ENCODE measurements at regions not wholly inside any gene's neighbourhood (a gene's known extent, or its start where the extent isn't known, plus 50 kb on each side); places are given as distances from the start of the nearest gene placed in this dataset.
"Not testable (repeated sequence)": the region's sequence is repeated elsewhere in the genome, so short reads cannot be mapped to it uniquely, and the experiment has no call there.

- Mint-ChIP-seq H3K4me1 (no peaks in the 10 kb centered on the region), H3K27me3 (no peaks in the 10 kb centered on the region), H3K4me3 (no peak overlapping the region), H3K27ac (no peak overlapping the region), H3K9me3 (peaks cover 4 to 14% of the 10 kb centered on the region in 2 donors)
- ATAC-seq (no peak), DNase-seq (no peak)
Measured at GRCh38 chr5:28404363-28405071, 1366.1 kb upstream of the CDH9 start.

- no peak overlapping the region for H3K27ac Mint-ChIP-seq
- no peak overlapping the region for H3K4me3 Mint-ChIP-seq
- ATAC-seq (no peak), DNase-seq (no peak)
- peaks cover 4 to 14% of the 10 kb centered on the region in 2 donors for H3K9me3 Mint-ChIP-seq
- no peaks in the 10 kb centered on the region for H3K27me3 Mint-ChIP-seq
- no peaks in the 10 kb centered on the region for H3K4me1 Mint-ChIP-seq
Measured at GRCh38 chr5:28403846-28404245, 1365.5 kb upstream of the CDH9 start.

GRCh38 chr5:28402590-28403301 is 1364.4 kb upstream of the CDH9 start:
- H3K9me3 Mint-ChIP-seq = peaks cover 7 to 22% of the 10 kb centered on the region in 2 donors

GRCh38 chr5:28400076-28400475 is 1361.7 kb upstream of the CDH9 start:
- Mint-ChIP-seq H3K27me3 (no peaks in the 10 kb centered on the region), H3K4me1 (no peaks in the 10 kb centered on the region)
- ATAC-seq = no peak

More at GRCh38 chr5:28402590-28403301, 1364.4 kb upstream of the CDH9 start:
- DNase-seq = no peak
- Mint-ChIP-seq H3K4me1 (no peaks in the 10 kb centered on the region), H3K27me3 (no peaks in the 10 kb centered on the region), H3K27ac (no peak overlapping the region), H3K4me3 (no peak overlapping the region)
- ATAC-seq = no peak

GRCh38 chr5:28399211-28399610 is 1360.8 kb upstream of the CDH9 start:
- H3K27me3 Mint-ChIP-seq = no peaks in the 10 kb centered on the region

More at GRCh38 chr5:28400076-28400475, 1361.7 kb upstream of the CDH9 start:
- Mint-ChIP-seq H3K27ac (no peak overlapping the region), H3K9me3 (peaks cover 11 to 20% of the 10 kb centered on the region in 2 donors), H3K4me3 (no peak overlapping the region)
- DNase-seq = no peak

GRCh38 chr5:28398185-28398584 is 1359.8 kb upstream of the CDH9 start:
- Mint-ChIP-seq H3K27ac (no peak overlapping the region), H3K9me3 (peaks cover 11 to 19% of the 10 kb centered on the region in 2 donors), H3K27me3 (no peaks in the 10 kb centered on the region), H3K4me1 (no peaks in the 10 kb centered on the region), H3K4me3 (no peak overlapping the region)
- no peak for DNase-seq
- no peak for ATAC-seq

More at GRCh38 chr5:28399211-28399610, 1360.8 kb upstream of the CDH9 start:
- Mint-ChIP-seq H3K4me1 (no peaks in the 10 kb centered on the region), H3K27ac (no peak overlapping the region), H3K4me3 (no peak overlapping the region), H3K9me3 (peaks cover 11 to 20% of the 10 kb centered on the region in 2 donors)
- DNase-seq (no peak), ATAC-seq (no peak)

GRCh38 chr5:28397502-28397941 is 1359.1 kb upstream of the CDH9 start:
- DNase-seq = no peak
- H3K4me1 Mint-ChIP-seq = no peaks in the 10 kb centered on the region
- no peak for ATAC-seq
- no peak overlapping the region for H3K27ac Mint-ChIP-seq
- peaks cover 11 to 12% of the 10 kb centered on the region in 2 donors for H3K9me3 Mint-ChIP-seq
- no peak overlapping the region for H3K4me3 Mint-ChIP-seq
- H3K27me3 Mint-ChIP-seq = no peaks in the 10 kb centered on the region

GRCh38 chr5:28391277-28391676 is 1352.9 kb upstream of the CDH9 start:
- Mint-ChIP-seq H3K4me1 (no peaks in the 10 kb centered on the region), H3K27ac (no peak overlapping the region), H3K27me3 (no peaks in the 10 kb centered on the region), H3K9me3 (peaks cover 4 to 8% of the 10 kb centered on the region in 2 donors), H3K4me3 (no peak overlapping the region)
- no peak for DNase-seq
- no peak for ATAC-seq

GRCh38 chr5:28390341-28390740 is 1352.0 kb upstream of the CDH9 start:
- Mint-ChIP-seq H3K4me1 (no peaks in the 10 kb centered on the region), H3K4me3 (no peak overlapping the region), H3K9me3 (peaks cover 4 to 8% of the 10 kb centered on the region in 2 donors), H3K27ac (no peak overlapping the region), H3K27me3 (no peaks in the 10 kb centered on the region)
- ATAC-seq (no peak), DNase-seq (no peak)

- H3K27ac Mint-ChIP-seq, DNase-seq: not testable (repeated sequence)
Measured at GRCh38 chr5:28389727-28390126, 1351.3 kb upstream of the CDH9 start.

GRCh38 chr5:28388428-28388827 is 1350.0 kb upstream of the CDH9 start:
- Mint-ChIP-seq H3K4me3 (no peak overlapping the region), H3K4me1 (no peaks in the 10 kb centered on the region), H3K9me3 (peaks cover 4 to 8% of the 10 kb centered on the region in 2 donors), H3K27ac (no peak overlapping the region), H3K27me3 (no peaks in the 10 kb centered on the region)
- no peak for DNase-seq
- no peak for ATAC-seq

More at GRCh38 chr5:28389727-28390126, 1351.3 kb upstream of the CDH9 start:
- H3K27me3 Mint-ChIP-seq, ATAC-seq, H3K9me3 Mint-ChIP-seq, H3K4me1 Mint-ChIP-seq, H3K4me3 Mint-ChIP-seq: not testable (repeated sequence)

GRCh38 chr5:28386712-28387111 is 1348.3 kb upstream of the CDH9 start:
- H3K4me3 Mint-ChIP-seq = no peak overlapping the region
- H3K27me3 Mint-ChIP-seq = no peaks in the 10 kb centered on the region
- DNase-seq = no peak
- no peak for ATAC-seq
- H3K9me3 Mint-ChIP-seq = peaks cover 8 to 9% of the 10 kb centered on the region in 2 donors
- no peak overlapping the region for H3K27ac Mint-ChIP-seq
- no peaks in the 10 kb centered on the region for H3K4me1 Mint-ChIP-seq

GRCh38 chr5:28380167-28380566 is 1341.8 kb upstream of the CDH9 start:
- Mint-ChIP-seq H3K27ac (no peak overlapping the region), H3K9me3 (peaks cover 5 to 12% of the 10 kb centered on the region in 2 donors), H3K27me3 (no peaks in the 10 kb centered on the region), H3K4me3 (no peak overlapping the region), H3K4me1 (no peaks in the 10 kb centered on the region)
- ATAC-seq (no peak), DNase-seq (no peak)

GRCh38 chr5:28374492-28374967 is 1336.1 kb upstream of the CDH9 start:
- DNase-seq = no peak
- Mint-ChIP-seq H3K27ac (no peak overlapping the region), H3K4me3 (no peak overlapping the region), H3K9me3 (peaks cover 5 to 14% of the 10 kb centered on the region in 2 donors), H3K27me3 (no peaks in the 10 kb centered on the region), H3K4me1 (no peaks in the 10 kb centered on the region)
- no peak for ATAC-seq

- ATAC-seq (no peak), DNase-seq (no peak)
- H3K4me3 Mint-ChIP-seq = no peak overlapping the region
- H3K9me3 Mint-ChIP-seq = peaks cover 11 to 12% of the 10 kb centered on the region in 2 donors
- H3K4me1 Mint-ChIP-seq = no peaks in the 10 kb centered on the region
- no peak overlapping the region for H3K27ac Mint-ChIP-seq
- no peaks in the 10 kb centered on the region for H3K27me3 Mint-ChIP-seq
Measured at GRCh38 chr5:28370896-28371295, 1332.5 kb upstream of the CDH9 start.

GRCh38 chr5:28369418-28369817 is 1331.0 kb upstream of the CDH9 start:
- ATAC-seq (no peak), DNase-seq (no peak)
- Mint-ChIP-seq H3K9me3 (peaks cover 11 to 12% of the 10 kb centered on the region in 2 donors), H3K4me3 (no peak overlapping the region), H3K27me3 (no peaks in the 10 kb centered on the region), H3K4me1 (no peaks in the 10 kb centered on the region), H3K27ac (no peak overlapping the region)
